WTC11 (cell line): ENCODE measurements at regions not wholly inside any gene's neighbourhood (a gene's known extent, or its start where the extent isn't known, plus 50 kb on each side); places are given as distances from the start of the nearest gene placed in this dataset.
"Not testable (repeated sequence)": the region's sequence is repeated elsewhere in the genome, so short reads cannot be mapped to it uniquely, and the experiment has no call there.

Source experiments
- ATF1 ChIP-seq: sonication (generic); formaldehyde crosslinking; IDR thresholded peaks from 2 replicates; pipeline ENCODE4 v1.8.1; 2023; ENCODE audit warnings: mild to moderate bottlenecking, moderate library complexity, missing genetic modification reagents
- GTF2I ChIP-seq: fragments of 250-450 bp; sonication (Bioruptor Pico); conservative IDR thresholded peaks from 2 replicates; pipeline ENCODE4 v1.4.0; 2021; ENCODE audit warnings: mild to moderate bottlenecking
- NFYB ChIP-seq: sonication (generic); formaldehyde crosslinking; conservative IDR thresholded peaks from 2 replicates; pipeline ENCODE4 v1.8.0; 2022; ENCODE audit warnings: low read depth, missing genetic modification reagents
- RELA ChIP-seq: sonication (generic); formaldehyde crosslinking; IDR thresholded peaks from 2 replicates; pipeline ENCODE4 v1.8.1; 2022; ENCODE audit warnings: missing genetic modification reagents, mild to moderate bottlenecking, borderline replicate concordance
- SP1 ChIP-seq: sonication (generic); formaldehyde crosslinking; conservative IDR thresholded peaks from 2 replicates; pipeline ENCODE4 v1.8.1; 2022; ENCODE audit warnings: missing genetic modification reagents
- TF ChIP-seq, protein P1 (sequence below): sonication (generic); formaldehyde crosslinking; IDR thresholded peaks from 2 replicates; pipeline ENCODE4 v1.8.1; 2022; ENCODE audit warnings: missing genetic modification reagents, borderline replicate concordance
- TF ChIP-seq, protein P2 (sequence below): sonication (generic); formaldehyde crosslinking; IDR thresholded peaks from 2 replicates; pipeline ENCODE4 v1.8.1; 2023; ENCODE audit warnings: mild to moderate bottlenecking, missing genetic modification reagents, moderate library complexity
- TF ChIP-seq, protein P3 (sequence below): fragments of 200-600 bp; IDR thresholded peaks from 2 replicates; pipeline ENCODE4 v1.8.0; 2022; ENCODE audit warnings: antibody characterized with exemption
- TF ChIP-seq, protein P4 (sequence below): fragments of 250-450 bp; sonication (Bioruptor Pico); IDR thresholded peaks from 2 replicates; pipeline ENCODE4 v2.1.2; 2022; ENCODE audit warnings: mild to moderate bottlenecking, moderate library complexity

DNA sequence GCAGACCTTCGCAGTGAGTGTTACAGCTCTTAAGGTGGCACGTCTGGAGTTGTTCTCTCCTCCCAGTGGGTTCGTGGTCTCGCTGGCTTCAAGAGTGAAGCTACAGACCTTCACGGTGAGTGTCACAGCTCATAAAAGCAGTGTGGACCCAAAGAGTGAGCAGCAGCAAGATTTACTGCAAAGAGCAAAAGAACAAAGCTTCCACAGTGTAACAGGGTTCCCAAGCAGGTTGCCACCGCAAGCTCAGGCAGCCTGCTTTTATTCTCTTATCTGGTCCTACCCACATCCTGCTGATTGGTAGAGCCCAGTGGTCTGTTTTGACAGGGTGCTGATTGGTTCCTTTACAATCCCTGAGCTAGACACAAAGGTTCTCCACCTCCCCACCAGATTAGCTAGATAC lies 886.1 kb downstream of the KCNT2 start:
- TF ChIP-seq SP1; GTF2I (CRISPR knock-in tag); NFYB (CRISPR knock-in tag); ATF1 (CRISPR knock-in tag); RELA: not testable (repeated sequence)
- TF ChIP-seq, protein P1, sequence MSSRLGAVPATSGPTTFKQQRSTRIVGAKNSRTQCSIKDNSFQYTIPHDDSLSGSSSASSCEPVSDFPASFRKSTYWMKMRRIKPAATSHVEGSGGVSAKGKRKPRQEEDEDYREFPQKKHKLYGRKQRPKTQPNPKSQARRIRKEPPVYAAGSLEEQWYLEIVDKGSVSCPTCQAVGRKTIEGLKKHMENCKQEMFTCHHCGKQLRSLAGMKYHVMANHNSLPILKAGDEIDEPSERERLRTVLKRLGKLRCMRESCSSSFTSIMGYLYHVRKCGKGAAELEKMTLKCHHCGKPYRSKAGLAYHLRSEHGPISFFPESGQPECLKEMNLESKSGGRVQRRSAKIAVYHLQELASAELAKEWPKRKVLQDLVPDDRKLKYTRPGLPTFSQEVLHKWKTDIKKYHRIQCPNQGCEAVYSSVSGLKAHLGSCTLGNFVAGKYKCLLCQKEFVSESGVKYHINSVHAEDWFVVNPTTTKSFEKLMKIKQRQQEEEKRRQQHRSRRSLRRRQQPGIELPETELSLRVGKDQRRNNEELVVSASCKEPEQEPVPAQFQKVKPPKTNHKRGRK (CRISPR knock-in tag), result not testable (repeated sequence)
- TF ChIP-seq, protein P2, sequence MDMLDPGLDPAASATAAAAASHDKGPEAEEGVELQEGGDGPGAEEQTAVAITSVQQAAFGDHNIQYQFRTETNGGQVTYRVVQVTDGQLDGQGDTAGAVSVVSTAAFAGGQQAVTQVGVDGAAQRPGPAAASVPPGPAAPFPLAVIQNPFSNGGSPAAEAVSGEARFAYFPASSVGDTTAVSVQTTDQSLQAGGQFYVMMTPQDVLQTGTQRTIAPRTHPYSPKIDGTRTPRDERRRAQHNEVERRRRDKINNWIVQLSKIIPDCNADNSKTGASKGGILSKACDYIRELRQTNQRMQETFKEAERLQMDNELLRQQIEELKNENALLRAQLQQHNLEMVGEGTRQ (CRISPR knock-in tag), result not testable (repeated sequence)
- TF ChIP-seq, protein P3, sequence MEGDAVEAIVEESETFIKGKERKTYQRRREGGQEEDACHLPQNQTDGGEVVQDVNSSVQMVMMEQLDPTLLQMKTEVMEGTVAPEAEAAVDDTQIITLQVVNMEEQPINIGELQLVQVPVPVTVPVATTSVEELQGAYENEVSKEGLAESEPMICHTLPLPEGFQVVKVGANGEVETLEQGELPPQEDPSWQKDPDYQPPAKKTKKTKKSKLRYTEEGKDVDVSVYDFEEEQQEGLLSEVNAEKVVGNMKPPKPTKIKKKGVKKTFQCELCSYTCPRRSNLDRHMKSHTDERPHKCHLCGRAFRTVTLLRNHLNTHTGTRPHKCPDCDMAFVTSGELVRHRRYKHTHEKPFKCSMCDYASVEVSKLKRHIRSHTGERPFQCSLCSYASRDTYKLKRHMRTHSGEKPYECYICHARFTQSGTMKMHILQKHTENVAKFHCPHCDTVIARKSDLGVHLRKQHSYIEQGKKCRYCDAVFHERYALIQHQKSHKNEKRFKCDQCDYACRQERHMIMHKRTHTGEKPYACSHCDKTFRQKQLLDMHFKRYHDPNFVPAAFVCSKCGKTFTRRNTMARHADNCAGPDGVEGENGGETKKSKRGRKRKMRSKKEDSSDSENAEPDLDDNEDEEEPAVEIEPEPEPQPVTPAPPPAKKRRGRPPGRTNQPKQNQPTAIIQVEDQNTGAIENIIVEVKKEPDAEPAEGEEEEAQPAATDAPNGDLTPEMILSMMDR, result not testable (repeated sequence)
- TF ChIP-seq, protein P4, sequence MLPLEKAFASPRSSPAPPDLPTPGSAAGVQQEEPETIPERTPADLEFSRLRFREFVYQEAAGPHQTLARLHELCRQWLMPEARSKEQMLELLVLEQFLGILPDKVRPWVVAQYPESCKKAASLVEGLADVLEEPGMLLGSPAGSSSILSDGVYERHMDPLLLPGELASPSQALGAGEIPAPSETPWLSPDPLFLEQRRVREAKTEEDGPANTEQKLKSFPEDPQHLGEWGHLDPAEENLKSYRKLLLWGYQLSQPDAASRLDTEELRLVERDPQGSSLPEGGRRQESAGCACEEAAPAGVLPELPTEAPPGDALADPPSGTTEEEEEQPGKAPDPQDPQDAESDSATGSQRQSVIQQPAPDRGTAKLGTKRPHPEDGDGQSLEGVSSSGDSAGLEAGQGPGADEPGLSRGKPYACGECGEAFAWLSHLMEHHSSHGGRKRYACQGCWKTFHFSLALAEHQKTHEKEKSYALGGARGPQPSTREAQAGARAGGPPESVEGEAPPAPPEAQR (CRISPR knock-in tag), result not testable (repeated sequence)
